ENCODE measurements at regions not wholly inside any gene's neighbourhood (a gene's known extent, or its start where the extent isn't known, plus 50 kb on each side); places are given as distances from the start of the nearest gene placed in this dataset.

GRCh38 chr1:87935130-87935529 lies 606.5 kb downstream of the LMO4 start:
- H4K20me1 ChIP-seq (ENCODE audit: insufficient read depth, low read length), result no peaks in the 10 kb centered on the region
- no peak overlapping the region for H3K27ac ChIP-seq (ENCODE audit: low read depth, low read length)
- DNase-seq (ENCODE audit: low read depth) (no peak), FAIRE-seq (no peak)
- no peak overlapping the region for H3K4me2 ChIP-seq (ENCODE audit: low read length)
- no peak for TF ChIP-seq EZH2 (IDR thresholded peaks at IDR 0.05; ENCODE audit: insufficient read depth, low read length)
- TF ChIP-seq, protein P1, sequence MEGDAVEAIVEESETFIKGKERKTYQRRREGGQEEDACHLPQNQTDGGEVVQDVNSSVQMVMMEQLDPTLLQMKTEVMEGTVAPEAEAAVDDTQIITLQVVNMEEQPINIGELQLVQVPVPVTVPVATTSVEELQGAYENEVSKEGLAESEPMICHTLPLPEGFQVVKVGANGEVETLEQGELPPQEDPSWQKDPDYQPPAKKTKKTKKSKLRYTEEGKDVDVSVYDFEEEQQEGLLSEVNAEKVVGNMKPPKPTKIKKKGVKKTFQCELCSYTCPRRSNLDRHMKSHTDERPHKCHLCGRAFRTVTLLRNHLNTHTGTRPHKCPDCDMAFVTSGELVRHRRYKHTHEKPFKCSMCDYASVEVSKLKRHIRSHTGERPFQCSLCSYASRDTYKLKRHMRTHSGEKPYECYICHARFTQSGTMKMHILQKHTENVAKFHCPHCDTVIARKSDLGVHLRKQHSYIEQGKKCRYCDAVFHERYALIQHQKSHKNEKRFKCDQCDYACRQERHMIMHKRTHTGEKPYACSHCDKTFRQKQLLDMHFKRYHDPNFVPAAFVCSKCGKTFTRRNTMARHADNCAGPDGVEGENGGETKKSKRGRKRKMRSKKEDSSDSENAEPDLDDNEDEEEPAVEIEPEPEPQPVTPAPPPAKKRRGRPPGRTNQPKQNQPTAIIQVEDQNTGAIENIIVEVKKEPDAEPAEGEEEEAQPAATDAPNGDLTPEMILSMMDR (IDR thresholded peaks at IDR 0.05; ENCODE audit: insufficient read depth, low read depth, low read length), result no peak
- no peak overlapping the region for H3K9ac ChIP-seq (ENCODE audit: low read length)
- H3K79me2 ChIP-seq (ENCODE audit: insufficient read depth, low read length), result no peaks in the 10 kb centered on the region
- no peaks in the 10 kb centered on the region for H3K9me3 ChIP-seq (ENCODE audit: insufficient read depth, low read depth, low read length)
- Mint-ChIP-seq H3K9me3 (ENCODE audit: unreplicated experiment) (no peaks in the 10 kb centered on the region), H3K4me3 (ENCODE audit: unreplicated experiment) (no peak overlapping the region), H3K4me1 (ENCODE audit: low read depth, unreplicated experiment) (no peaks in the 10 kb centered on the region), H3K27me3 (ENCODE audit: low read depth, unreplicated experiment) (no peaks in the 10 kb centered on the region), H3K36me3 (ENCODE audit: low read depth, unreplicated experiment) (no peaks in the 10 kb centered on the region), H3K27ac (ENCODE audit: unreplicated experiment) (no peak overlapping the region)
- H3K36me3 ChIP-seq (ENCODE audit: insufficient read depth, low read length), result no peaks in the 10 kb centered on the region
- H3K4me1 ChIP-seq (ENCODE audit: insufficient read depth, low read length), result no peaks in the 10 kb centered on the region
- no peaks in the 10 kb centered on the region for H3K27me3 ChIP-seq (ENCODE audit: insufficient read depth, low read length)
- no peak overlapping the region for H2AFZ ChIP-seq (ENCODE audit: low read depth, low read length)
- no peak overlapping the region for H3K4me3 ChIP-seq (ENCODE audit: insufficient read depth, low read depth, low read length)

- Histone ChIP-seq H3K27ac (ENCODE audit: low read depth, low read length) (no peak overlapping the region), H3K4me1 (ENCODE audit: insufficient read depth, low read length) (no peaks in the 10 kb centered on the region), H3K9me3 (ENCODE audit: insufficient read depth, low read depth, low read length) (no peaks in the 10 kb centered on the region), H3K4me3 (ENCODE audit: insufficient read depth, low read depth, low read length) (no peak overlapping the region), H3K4me2 (ENCODE audit: low read length) (no peak overlapping the region), H3K9ac (ENCODE audit: low read length) (no peak overlapping the region), H4K20me1 (ENCODE audit: insufficient read depth, low read length) (no peaks in the 10 kb centered on the region), H3K79me2 (ENCODE audit: insufficient read depth, low read length) (no peaks in the 10 kb centered on the region), H2AFZ (ENCODE audit: low read depth, low read length) (no peak overlapping the region), H3K36me3 (ENCODE audit: insufficient read depth, low read length) (no peaks in the 10 kb centered on the region), H3K27me3 (ENCODE audit: insufficient read depth, low read length) (no peaks in the 10 kb centered on the region)
- H3K4me3 Mint-ChIP-seq (ENCODE audit: unreplicated experiment), result no peak overlapping the region
- H3K9me3 Mint-ChIP-seq (ENCODE audit: unreplicated experiment), result no peaks in the 10 kb centered on the region
- TF ChIP-seq EZH2 (IDR thresholded peaks at IDR 0.05; ENCODE audit: insufficient read depth, low read length), result no peak
- TF ChIP-seq, protein P1 (IDR thresholded peaks at IDR 0.05; ENCODE audit: insufficient read depth, low read depth, low read length), result no peak
- FAIRE-seq (no peak), DNase-seq (ENCODE audit: low read depth) (no peak)
- H3K27me3 Mint-ChIP-seq (ENCODE audit: low read depth, unreplicated experiment), result no peaks in the 10 kb centered on the region
- H3K4me1 Mint-ChIP-seq (ENCODE audit: low read depth, unreplicated experiment), result peaks cover 2% of the 10 kb centered on the region
- H3K27ac Mint-ChIP-seq (ENCODE audit: unreplicated experiment), result no peak overlapping the region
- no peaks in the 10 kb centered on the region for H3K36me3 Mint-ChIP-seq (ENCODE audit: low read depth, unreplicated experiment)
These were observed 609.2 kb downstream of the LMO4 start for GRCh38 chr1:87937831-87938395.

- Mint-ChIP-seq H3K9me3 (ENCODE audit: unreplicated experiment) (no peaks in the 10 kb centered on the region), H3K4me3 (ENCODE audit: unreplicated experiment) (no peak overlapping the region), H3K36me3 (ENCODE audit: low read depth, unreplicated experiment) (no peaks in the 10 kb centered on the region), H3K27me3 (ENCODE audit: low read depth, unreplicated experiment) (no peaks in the 10 kb centered on the region), H3K27ac (ENCODE audit: unreplicated experiment) (no peak overlapping the region), H3K4me1 (ENCODE audit: low read depth, unreplicated experiment) (peaks cover 2% of the 10 kb centered on the region)
- Histone ChIP-seq H2AFZ (ENCODE audit: low read depth, low read length) (no peak overlapping the region), H4K20me1 (ENCODE audit: insufficient read depth, low read length) (no peaks in the 10 kb centered on the region), H3K79me2 (ENCODE audit: insufficient read depth, low read length) (no peaks in the 10 kb centered on the region), H3K36me3 (ENCODE audit: insufficient read depth, low read length) (no peaks in the 10 kb centered on the region), H3K27me3 (ENCODE audit: insufficient read depth, low read length) (no peaks in the 10 kb centered on the region), H3K4me2 (ENCODE audit: low read length) (no peak overlapping the region), H3K4me3 (ENCODE audit: insufficient read depth, low read depth, low read length) (no peak overlapping the region), H3K9me3 (ENCODE audit: insufficient read depth, low read depth, low read length) (no peaks in the 10 kb centered on the region), H3K27ac (ENCODE audit: low read depth, low read length) (no peak overlapping the region), H3K9ac (ENCODE audit: low read length) (no peak overlapping the region), H3K4me1 (ENCODE audit: insufficient read depth, low read length) (no peaks in the 10 kb centered on the region)
- no peak for FAIRE-seq
- TF ChIP-seq, protein P1 (IDR thresholded peaks at IDR 0.05; ENCODE audit: insufficient read depth, low read depth, low read length), result no peak
- no peak for TF ChIP-seq EZH2 (IDR thresholded peaks at IDR 0.05; ENCODE audit: insufficient read depth, low read length)
- DNase-seq (ENCODE audit: low read depth), result no peak
These were observed 610.0 kb downstream of the LMO4 start for GRCh38 chr1:87938631-87939030.
